Subcutaneous abdominal adipose tissue (tissue), 5 donors: ENCODE measurements at regions not wholly inside any gene's neighbourhood (a gene's known extent, or its start where the extent isn't known, plus 50 kb on each side); places are given as distances from the start of the nearest gene placed in this dataset.
"Not testable (repeated sequence)": the region's sequence is repeated elsewhere in the genome, so short reads cannot be mapped to it uniquely, and the experiment has no call there.

Experiments
- H3K27ac ChIP-seq: one replicate; pipeline ENCODE4 v1.7.0; 2013; ENCODE audit warnings: low read depth, mild to moderate bottlenecking, inconsistent platforms, low read length, moderate library complexity
- H3K27me3 ChIP-seq, 5 donors: one replicate each; pipeline ENCODE4 v1.7.0; 2013; ENCODE audit warnings: low read length in 5 of 5, inconsistent platforms in 1 of 5; ENCODE audit not compliant: control insufficient read depth in 5 of 5, insufficient read depth in 4 of 5
- H3K36me3 ChIP-seq, 5 donors: one replicate each; pipeline ENCODE4 v1.7.0; 2013; ENCODE audit warnings: low read length in 5 of 5; ENCODE audit not compliant: control insufficient read depth in 5 of 5, insufficient read depth in 5 of 5
- H3K4me1 ChIP-seq, 5 donors: one replicate each; pipeline ENCODE4 v1.7.0; 2013; ENCODE audit warnings: low read length in 5 of 5, mild to moderate bottlenecking in 3 of 5, moderate library complexity in 1 of 5; ENCODE audit not compliant: control insufficient read depth in 5 of 5, insufficient read depth in 5 of 5
- H3K4me3 ChIP-seq, 5 donors: one replicate each; pipeline ENCODE4 v1.7.0; 2013; ENCODE audit warnings: low read length in 5 of 5, low read depth in 1 of 5
- H3K9ac ChIP-seq, 5 donors: one replicate each; pipeline ENCODE4 v1.7.0; 2013; ENCODE audit warnings: low read length in 5 of 5, mild to moderate bottlenecking in 4 of 5, moderate library complexity in 3 of 5
- H3K9me3 ChIP-seq, 5 donors: one replicate each; pipeline ENCODE4 v1.7.0; 2013; ENCODE audit warnings: low read length in 5 of 5; ENCODE audit not compliant: control insufficient read depth in 5 of 5
- donor health status: healthy.
- donor health status: healthy.
- donor health status: healthy.
- donor health status: healthy.
- donor health status: healthy.

- Histone ChIP-seq H3K4me3 (no peak overlapping the region), H3K9ac (no peak overlapping the region), H3K4me1 (no peaks in the 10 kb centered on the region), H3K9me3 (peaks cover 0 to 22% (median 14%) of the 10 kb centered on the region in 5 donors), H3K36me3 (no peaks in the 10 kb centered on the region), H3K27ac (no peak overlapping the region), H3K27me3 (no peaks in the 10 kb centered on the region)
Observed at GRCh38 chr2:175792881-175793280, 209.2 kb downstream of the LNPK start.

DNA sequence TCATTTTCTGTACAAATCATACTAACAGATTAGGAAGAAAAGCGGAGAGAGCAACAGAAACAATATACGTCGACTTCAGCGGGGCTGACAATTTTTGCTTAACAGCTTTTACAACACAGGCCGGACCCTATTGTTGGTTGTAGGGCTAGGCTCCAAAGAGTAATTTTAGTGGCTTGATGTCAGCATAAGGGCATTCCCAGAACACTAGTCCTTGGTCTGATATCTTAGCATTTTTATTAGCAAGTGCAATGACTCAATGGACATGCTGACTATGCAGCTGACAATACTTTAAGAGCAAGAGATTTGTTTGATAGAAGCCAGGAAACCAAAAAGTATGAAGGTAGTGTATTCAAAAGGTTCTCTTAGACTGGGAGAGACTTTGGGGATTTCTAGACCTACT is 209.9 kb downstream of the LNPK start:
- no peak overlapping the region for H3K9ac ChIP-seq

GRCh38 chr2:175786471-175787124 is 215.5 kb downstream of the LNPK start:
- Histone ChIP-seq H3K9me3 (no peaks in the 10 kb centered on the region), H3K4me1 (no peaks in the 10 kb centered on the region), H3K36me3 (no peaks in the 10 kb centered on the region), H3K9ac (no peak overlapping the region), H3K4me3 (no peak overlapping the region), H3K27ac (no peak overlapping the region), H3K27me3 (no peaks in the 10 kb centered on the region)

More for the DNA sequence above, 209.9 kb downstream of the LNPK start:
- Histone ChIP-seq H3K36me3 (no peaks in the 10 kb centered on the region), H3K27ac (no peak overlapping the region), H3K4me3 (no peak overlapping the region), H3K4me1 (no peaks in the 10 kb centered on the region), H3K27me3 (no peaks in the 10 kb centered on the region), H3K9me3 (peaks cover 0 to 21% (median 14%) of the 10 kb centered on the region in 5 donors)

GRCh38 chr2:175777337-175777736 is 224.7 kb downstream of the LNPK start:
- not testable (repeated sequence) for H3K27me3 ChIP-seq, H3K9ac ChIP-seq, H3K27ac ChIP-seq, H3K9me3 ChIP-seq, H3K36me3 ChIP-seq, H3K4me1 ChIP-seq, H3K4me3 ChIP-seq

- Histone ChIP-seq H3K27me3 (no peaks in the 10 kb centered on the region), H3K27ac (no peak overlapping the region), H3K9ac (no peak overlapping the region), H3K9me3 (peaks cover 0 to 4% (median 2%) of the 10 kb centered on the region in 5 donors), H3K36me3 (no peaks in the 10 kb centered on the region), H3K4me3 (no peak overlapping the region), H3K4me1 (no peaks in the 10 kb centered on the region)
Observed at GRCh38 chr2:175769200-175769599, 232.9 kb downstream of the LNPK start.

DNA sequence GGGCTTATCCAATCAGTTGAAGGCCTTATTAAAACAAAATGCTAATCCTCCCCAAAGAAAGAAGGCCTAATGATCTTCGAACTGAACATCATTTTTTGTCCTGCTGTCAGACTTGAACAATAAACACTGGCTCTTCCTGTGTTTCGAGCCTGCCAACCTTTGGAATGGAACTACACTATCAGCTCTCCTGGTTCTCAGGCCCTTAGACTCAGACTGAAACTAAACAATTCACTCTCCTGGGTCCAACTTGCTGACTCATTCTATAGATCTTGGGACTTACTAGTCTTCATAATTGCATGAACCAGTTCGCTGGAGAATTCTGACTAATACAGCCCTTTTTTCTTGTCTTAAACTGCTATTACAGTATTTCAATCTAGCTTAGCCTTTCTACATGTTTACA is 235.2 kb downstream of the LNPK start:
- H3K9ac ChIP-seq: no peak overlapping the region

GRCh38 chr2:175755656-175756386 is 246.2 kb downstream of the LNPK start:
- H3K9me3 ChIP-seq: no peaks in the 10 kb centered on the region
- H3K4me3 ChIP-seq: no peak overlapping the region
- no peak overlapping the region for H3K27ac ChIP-seq
- H3K27me3 ChIP-seq: no peaks in the 10 kb centered on the region
- H3K4me1 ChIP-seq: no peaks in the 10 kb centered on the region
- no peaks in the 10 kb centered on the region for H3K36me3 ChIP-seq
- no peak overlapping the region for H3K9ac ChIP-seq

More for the DNA sequence above, 235.2 kb downstream of the LNPK start:
- H3K27me3 ChIP-seq: no peaks in the 10 kb centered on the region
- no peaks in the 10 kb centered on the region for H3K4me1 ChIP-seq
- H3K9me3 ChIP-seq: peaks cover 0 to 4% (median 2%) of the 10 kb centered on the region in 5 donors
- H3K4me3 ChIP-seq: no peak overlapping the region
- H3K27ac ChIP-seq: no peak overlapping the region
- H3K36me3 ChIP-seq: no peaks in the 10 kb centered on the region

GRCh38 chr2:175755169-175755568 is 246.9 kb downstream of the LNPK start:
- Histone ChIP-seq H3K9ac (no peak overlapping the region), H3K4me1 (no peaks in the 10 kb centered on the region), H3K9me3 (no peaks in the 10 kb centered on the region), H3K27ac (no peak overlapping the region), H3K4me3 (no peak overlapping the region), H3K27me3 (no peaks in the 10 kb centered on the region), H3K36me3 (no peaks in the 10 kb centered on the region)

- Histone ChIP-seq H3K9ac (no peak overlapping the region), H3K4me3 (no peak overlapping the region), H3K27ac (no peak overlapping the region), H3K27me3 (no peaks in the 10 kb centered on the region), H3K36me3 (no peaks in the 10 kb centered on the region), H3K4me1 (no peaks in the 10 kb centered on the region), H3K9me3 (no peaks in the 10 kb centered on the region)
Observed at GRCh38 chr2:175750195-175750594, 251.9 kb downstream of the LNPK start.

DNA sequence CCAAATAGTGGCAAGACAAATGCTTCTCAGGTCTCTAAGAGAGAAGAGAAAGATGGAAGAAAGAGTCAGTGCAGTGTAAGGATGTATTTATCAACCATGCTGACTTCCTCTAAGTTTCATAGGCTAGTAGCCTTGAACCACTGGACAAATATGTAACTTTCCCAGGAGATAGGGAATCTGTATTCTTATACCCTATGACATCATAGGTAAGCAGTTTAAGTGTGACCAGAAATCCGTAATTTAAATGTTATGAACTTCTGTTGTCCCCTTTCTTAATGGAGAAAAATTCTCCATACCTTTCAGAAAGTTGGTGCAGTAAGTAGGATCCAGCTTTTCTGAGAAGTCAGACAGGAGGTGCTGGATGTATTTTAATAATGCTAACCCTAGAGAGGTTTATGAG is 256.2 kb downstream of the LNPK start:
- H3K4me1 ChIP-seq: no peaks in the 10 kb centered on the region
- no peak overlapping the region for H3K9ac ChIP-seq
- peaks cover 0 to 3% (median 0%) of the 10 kb centered on the region in 5 donors for H3K27me3 ChIP-seq
- no peak overlapping the region for H3K4me3 ChIP-seq
- no peaks in the 10 kb centered on the region for H3K9me3 ChIP-seq
- no peaks in the 10 kb centered on the region for H3K36me3 ChIP-seq
- no peak overlapping the region for H3K27ac ChIP-seq
